M059J (cell line): ENCODE measurements at regions not wholly inside any gene's neighbourhood (a gene's known extent, or its start where the extent isn't known, plus 50 kb on each side); places are given as distances from the start of the nearest gene placed in this dataset.
"Not testable (repeated sequence)": the region's sequence is repeated elsewhere in the genome, so short reads cannot be mapped to it uniquely, and the experiment has no call there.

ENCODE experiments used
- DNase-seq: peaks from one replicate; pipeline ENCODE4 v3.0.0-alpha.2; 2012; ENCODE audit warnings: low read depth

DNA sequence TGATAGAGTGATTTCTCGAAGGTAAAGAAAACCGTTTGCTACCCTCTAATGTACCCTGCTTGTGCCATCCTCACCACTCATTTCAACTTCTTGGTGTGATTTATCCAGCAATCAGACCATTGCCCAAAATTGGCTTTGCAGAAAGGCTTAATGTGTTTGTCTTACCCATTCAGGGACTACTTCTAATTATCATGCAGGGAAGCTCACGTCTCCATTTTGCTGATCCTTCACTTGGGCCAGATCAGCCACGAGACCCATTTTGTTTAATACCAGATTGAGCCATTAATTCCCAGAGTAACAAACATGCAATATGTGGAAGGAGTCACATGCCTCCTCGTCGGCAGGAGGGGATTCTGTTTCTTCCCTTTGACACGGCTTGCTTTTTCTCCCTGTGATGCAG is 51.1 kb upstream of the CRY1 start:
- no peak for DNase-seq

DNA sequence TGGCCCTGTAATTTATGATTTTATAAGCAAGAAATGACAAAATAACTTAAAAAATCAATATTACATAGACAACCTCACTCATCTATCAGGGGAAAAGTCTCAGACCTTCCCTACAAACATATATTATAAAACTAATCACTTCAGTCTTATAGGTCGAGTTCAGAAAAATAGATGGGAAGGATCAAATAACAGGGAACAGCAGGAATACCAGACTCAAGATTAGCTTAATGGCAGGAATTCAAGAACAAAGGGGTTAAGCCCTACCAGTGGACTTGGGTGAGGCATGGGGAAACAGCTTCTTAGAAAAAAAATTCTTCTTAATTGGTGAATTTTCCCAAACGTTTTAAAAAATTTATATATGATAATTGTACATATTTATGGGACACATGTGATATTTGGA is 51.6 kb upstream of the CRY1 start:
- peak; percentile 38 for DNase-seq

DNA sequence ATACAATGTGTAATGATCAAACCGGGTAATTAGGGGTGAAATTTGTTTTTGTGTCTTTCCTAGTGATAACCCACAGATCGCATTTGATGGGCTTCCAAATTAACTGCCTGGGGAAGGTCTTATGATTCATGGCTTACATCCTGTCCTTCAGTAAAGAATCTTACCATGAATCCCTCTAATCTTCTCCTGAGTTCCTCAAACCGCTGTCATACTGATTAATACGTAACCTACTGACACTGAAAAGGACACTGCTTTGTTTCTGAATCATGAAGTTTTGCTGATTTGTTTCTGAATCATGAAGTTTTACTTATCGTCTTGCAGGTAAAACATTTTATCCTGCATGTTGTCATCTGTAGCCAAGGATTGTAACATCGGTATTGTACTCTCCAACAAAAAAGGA is 52.0 kb upstream of the CRY1 start:
- peak; percentile 81 for DNase-seq

DNA sequence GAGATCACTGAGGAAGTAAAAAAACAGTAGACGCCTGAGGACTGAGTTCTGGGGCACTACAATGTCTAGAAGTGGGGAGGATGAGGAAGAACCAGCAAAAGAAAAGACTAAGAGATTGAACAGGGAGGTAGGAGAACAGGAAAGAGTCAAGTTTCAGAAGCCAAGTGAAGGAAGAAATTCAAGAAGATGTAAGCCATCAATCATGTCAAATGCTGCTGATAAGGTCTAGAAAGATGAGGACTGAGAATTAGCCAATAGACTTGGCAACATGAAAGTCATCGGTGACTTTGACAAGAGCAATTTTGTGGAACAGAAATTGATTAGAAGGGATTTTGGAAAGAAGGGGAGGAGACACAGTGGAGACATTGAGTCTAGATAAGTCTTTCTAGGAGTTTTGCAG is 54.8 kb upstream of the CRY1 start:
- no peak for DNase-seq

DNA sequence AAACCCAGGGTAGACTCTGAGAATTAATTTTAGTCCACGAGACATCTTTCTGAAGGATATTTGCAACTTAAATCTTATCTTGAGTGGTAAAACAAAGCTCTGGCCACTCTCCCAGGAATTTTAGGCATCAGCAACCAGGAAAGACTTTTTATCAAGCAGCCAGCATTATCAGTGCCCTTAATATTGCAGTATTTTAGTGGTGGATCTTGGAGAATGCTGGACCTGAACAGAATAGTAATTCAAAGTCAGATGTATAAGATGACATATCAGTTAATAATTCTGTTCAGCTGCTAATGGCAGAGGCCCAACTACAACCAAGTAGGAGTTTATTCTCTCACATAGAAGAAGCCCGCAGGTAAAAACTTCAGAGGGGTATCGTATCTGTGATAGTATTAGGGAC is 59.0 kb upstream of the CRY1 start:
- peak; percentile 29 for DNase-seq

DNA sequence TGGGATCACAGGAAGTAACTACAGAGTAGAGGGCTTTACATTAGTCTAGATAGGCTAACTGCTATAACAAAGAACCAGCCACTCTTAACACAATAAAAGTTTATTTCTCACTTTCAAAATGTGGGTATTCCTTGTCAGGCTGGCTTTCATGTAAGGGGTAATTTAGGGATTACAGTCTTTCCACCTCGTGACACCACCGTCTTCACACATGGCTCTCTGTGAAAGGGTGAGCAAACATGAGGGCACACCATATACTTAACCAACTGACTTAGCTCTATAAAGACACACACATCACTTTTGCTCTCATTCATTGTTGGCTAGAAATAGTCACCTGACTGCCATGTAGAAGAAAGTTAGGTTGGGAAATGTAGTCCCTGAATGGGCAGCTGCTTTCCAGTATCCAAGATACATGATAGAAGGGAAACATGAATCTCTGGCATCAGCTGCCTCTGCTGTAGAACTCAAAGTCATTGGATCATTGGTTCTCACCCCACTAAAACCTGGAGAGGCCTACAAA is 66.1 kb upstream of the CRY1 start:
- no peak for DNase-seq

DNA sequence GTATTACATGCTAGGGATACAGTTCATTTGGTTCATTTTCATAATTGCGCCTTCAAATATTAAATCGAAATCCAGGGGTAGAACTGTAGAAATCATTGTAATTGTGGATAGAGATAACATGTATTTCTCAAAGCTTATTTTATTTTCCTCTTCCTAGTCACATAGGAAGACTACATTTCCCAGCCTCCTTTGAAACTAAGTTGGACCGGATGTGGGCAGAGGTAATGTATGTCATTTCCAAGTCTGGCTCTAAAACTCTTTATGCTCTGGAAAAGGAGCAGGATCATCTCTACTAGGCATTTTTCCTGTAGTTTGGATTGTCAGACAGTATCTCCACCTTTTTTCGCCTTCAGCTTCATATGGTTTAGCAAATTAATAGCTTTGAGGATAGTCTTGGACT is 70.1 kb upstream of the CRY1 start:
- DNase-seq: peak; percentile 5

DNA sequence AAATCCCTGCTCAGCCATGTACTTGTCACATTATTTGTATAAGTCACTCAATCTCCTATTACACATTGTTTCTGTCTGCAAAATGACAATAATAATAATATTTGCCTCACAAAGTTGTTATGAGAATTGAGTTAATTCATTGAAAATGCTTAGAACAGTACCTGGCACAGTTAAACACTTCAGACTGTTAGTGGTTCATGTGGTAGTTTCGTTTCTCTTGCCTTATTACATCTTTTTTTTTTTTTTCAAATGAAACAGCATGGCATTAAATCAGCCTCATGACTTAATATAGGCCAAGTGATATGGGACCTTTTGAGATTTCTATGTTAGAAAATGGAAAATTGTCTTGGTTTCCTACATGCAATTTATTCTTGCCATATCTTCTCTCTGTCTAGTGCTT is 71.0 kb upstream of the CRY1 start:
- DNase-seq: no peak

DNA sequence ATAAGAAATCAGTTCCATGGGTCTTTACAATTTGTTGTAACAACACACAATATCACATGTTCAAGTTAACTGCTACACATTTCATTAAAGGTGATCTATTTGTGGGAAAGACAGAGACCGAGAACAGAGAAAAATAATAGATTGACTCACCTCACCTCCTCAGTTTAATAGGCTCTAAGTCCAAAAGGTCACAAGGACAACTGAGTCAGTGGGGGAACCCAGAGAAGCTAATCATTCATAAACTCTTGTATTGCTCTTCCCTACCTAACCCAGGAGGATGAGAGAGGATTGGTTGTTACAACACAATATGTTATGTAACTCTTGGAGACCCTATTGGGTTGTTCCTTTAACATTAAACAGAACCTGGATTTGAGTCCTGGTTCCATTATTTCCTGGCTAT is 72.2 kb upstream of the CRY1 start:
- no peak for DNase-seq

DNA sequence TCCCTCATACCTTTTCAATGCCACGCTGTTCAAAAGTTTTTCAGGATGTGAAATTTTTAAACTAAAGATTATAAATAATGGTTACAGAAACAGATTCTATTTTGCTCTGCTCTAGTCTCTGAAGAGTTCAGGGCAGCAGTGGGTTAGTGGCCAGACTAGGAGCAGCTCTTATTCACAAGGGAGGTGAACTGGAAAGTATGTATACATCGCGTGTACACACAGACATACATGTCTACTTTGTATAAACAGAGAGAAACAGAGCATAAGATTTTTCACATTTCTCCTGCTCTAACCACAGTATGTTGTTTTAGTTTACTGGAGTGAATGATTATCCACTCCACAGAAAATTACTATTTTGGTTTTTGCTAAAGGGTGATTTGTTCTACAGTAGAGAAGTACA is 74.4 kb upstream of the CRY1 start:
- no peak for DNase-seq

DNA sequence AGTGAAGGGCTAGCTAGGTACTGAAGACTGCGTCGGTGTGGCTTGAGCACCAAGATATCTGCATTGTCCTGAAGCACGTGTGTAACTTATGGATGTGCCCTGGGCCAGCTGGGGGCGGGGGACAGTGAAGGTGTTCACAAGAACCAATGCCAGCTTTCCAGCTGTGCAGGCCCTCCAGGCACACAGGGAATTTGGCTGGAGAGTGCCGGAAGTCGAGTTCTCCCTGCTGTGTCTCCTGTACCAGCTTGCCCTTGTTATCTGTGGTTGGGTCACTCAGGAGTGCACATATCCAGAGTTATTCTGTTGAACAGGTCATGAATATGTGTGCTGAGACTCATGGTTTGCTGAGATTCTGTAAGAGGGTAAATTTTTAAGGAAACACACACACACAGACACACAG is 75.9 kb upstream of the CRY1 start:
- no peak for DNase-seq

DNA sequence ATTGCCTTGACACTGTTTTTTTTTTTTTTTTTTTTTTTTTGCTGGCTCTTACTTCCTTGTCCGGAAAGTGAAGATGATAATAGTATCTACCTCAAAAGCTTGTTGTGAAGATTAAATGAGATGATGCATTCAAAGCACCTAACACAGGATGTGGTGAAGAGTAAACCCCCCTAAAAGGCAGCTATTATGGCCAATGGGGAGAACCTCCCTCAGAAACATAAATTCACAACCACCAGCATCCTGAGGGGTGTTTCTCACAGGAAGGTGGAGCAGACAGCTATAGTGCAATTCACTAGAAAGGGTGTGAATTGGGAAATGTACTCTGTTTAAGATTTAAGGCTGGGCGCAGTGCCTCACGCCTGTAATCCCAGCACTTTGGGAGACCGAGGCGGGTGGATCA is 85.4 kb upstream of the CRY1 start:
- no peak for DNase-seq

DNA sequence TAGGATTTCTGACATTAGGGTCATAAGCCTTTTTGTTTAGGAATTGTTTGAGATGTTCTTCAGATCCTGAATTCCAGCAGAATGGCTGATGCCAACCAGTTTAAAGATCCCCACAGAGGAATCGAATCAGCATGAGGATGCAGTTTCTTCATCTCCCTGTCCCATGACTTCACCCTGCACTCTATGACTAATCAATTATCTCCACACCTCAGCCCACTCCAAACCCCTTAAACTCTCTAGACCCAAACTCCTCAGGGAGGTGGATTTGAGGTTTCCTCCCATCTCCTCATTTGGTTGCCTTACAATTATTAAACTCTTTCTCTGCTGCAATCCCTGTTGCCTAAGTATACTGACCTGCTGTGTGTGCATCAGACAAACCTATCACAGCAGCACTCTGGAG is 86.5 kb upstream of the CRY1 start:
- DNase-seq: peak; percentile 10

DNA sequence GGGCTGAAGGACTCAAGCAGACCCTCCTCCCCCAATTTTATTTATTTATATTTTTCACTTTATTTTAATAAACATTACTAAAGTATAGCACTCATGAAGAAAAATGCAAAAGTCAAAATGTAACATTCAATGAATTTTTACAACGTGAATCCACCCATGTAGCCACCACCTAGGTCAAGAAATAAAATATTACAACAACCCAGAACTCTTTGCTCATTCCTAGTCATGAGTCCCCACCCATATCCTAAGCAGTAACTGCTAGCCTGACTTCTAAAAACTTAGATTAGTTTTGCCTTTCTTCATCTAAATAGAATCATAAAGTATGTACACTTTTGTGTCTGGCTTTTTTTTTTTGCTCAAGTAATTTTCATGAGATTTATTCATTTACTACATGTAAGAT is 86.9 kb upstream of the CRY1 start:
- DNase-seq: no peak

DNA sequence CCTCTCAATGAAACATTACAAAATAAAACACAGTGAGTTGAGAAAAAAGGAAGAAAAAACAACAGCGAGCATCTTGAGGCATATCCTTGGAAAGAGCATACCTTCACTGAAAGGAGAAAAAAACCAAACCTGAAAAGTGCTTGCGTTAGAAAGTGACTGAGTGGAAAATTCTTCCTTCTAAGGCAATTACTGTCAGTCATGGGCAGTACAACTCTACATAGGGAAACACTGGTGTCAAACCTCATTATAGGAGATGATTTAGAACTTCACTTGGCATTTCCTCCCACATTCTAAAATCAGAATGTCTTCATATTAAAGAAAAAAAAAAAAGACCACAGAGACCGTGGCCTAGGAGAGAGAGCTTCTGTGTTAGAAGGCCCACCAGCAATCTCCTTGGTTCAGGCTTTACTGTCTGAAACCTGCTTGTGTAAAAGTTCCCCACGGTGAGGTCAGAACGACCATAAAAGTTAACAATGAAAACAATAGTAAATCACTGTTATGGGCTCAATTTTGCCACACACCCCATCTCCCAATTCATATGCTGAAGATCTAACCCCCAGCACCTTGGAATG is 91.1 kb upstream of the CRY1 start:
- DNase-seq: no peak

DNA sequence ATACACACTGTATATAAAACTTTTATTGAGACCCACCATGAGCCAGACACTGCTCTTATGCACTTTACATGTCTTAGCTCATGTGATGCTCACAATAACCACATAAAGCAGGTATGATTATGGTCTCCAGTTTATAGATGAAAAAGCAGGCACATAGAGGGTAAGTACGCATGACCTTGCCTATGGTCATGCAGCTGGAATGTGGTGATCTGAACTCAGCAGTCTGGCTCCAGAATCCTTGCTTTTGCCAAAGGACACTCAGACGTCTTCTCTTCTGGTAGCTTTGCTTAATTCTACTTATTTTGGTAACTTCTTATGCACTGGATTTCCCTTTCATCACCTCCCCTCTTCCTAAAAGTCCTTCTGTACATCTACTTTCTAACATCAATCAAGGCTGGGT is 103.3 kb upstream of the CRY1 start:
- peak; percentile 43 for DNase-seq

DNA sequence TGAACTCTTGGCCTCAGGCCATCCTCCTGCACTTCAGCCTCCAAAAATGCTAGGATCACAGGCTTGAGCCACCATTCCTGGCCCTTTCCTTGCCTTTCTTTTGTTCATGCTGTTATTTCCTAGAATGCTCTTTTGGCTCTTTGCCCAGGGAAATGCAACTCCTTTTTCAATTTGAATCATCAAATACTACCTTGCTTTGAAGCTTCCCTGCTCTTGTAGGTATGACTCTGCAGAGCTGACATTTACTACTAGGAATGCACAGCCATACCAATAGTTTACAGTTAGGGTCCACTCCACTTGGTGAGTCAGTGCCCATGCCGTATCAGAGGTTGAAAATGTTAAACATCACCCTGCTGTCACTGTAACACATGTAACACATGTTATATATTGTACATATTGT is 107.0 kb upstream of the CRY1 start:
- peak; percentile 87 for DNase-seq

DNA sequence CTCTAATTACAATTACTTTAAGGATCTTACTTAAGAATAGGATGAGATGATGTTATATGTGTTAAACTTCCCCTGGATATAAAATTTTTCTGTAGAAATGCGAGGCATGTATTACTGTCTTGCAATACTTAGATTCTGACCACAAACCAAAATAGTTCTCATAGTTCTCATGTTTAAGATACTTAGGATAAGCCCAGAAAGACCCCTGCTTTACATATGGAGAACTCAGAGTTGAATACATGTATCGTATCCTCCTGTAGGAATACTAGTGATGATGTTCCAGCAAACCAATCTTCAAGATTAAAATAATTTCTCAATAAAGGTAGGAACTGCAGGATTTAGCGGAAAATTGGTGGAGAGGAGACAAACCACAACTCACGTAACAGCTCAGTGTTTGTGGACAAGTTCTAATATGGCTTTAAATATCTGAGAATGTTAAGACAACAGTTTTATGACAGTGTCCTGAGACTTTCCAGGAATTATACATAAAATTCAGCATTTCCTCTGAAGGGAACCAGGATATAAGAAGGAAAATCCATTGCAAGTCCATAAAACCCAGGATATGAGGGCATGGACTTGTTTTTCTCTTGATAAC is 114.7 kb upstream of the CRY1 start:
- DNase-seq: peak; percentile 25

DNA sequence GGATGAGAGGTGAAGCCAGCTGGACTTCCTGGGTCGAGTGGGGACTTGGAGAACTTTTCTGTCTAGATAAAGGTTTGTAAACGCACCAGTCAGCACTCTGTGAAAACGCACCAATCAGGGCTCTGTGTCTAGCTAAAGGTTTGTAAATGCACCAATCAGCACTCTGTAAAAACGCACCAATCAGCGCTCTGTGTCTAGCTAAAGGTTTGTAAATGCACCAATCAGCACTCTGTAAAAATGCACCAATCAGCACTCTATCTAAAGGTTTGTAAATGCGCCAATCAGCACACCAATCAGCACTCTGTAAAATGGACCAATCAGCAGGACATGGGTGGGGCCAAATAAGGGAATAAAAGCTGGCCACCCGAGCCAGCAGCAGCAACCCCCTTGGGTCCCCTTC is 116.4 kb upstream of the CRY1 start:
- not testable (repeated sequence) for DNase-seq

DNA sequence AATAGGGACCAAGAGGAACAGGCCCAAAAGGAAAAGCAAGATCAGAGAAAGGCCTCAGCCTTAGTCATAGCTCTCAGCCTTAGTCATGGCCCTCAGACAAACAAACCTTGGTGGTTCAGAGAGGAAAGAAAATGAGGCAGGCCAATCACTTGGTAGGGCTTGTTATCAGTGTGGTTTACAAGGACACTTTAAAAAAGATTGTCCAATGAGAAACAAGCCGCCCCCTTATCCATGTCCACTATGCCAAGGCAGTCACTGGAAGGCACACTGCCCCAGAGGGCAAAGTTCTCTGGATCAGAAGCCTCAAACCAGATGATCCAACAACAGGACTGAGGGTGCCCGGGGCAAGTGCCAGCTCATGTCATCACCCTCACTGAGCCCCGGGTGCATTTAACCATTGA is 121.0 kb upstream of the CRY1 start:
- DNase-seq: peak; percentile 92

DNA sequence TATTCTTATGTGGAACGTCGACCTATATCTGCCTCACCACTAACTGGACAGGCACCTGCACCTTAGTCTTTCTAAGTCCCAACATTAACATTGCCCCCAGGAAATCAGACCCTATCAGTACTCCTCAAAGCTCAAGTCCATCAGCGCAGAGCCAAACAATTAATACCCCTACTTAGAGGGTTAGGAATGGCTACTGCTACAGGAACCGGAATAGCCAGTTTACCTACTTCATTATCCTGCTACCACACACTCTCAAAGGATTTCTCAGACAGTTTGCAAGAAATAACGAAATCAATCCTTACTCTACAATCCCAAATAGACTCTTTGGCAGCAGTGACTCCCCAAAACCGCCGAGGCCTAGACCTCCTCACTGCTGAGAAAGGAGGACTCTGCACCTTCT is 123.1 kb upstream of the CRY1 start:
- DNase-seq: not testable (repeated sequence)

DNA sequence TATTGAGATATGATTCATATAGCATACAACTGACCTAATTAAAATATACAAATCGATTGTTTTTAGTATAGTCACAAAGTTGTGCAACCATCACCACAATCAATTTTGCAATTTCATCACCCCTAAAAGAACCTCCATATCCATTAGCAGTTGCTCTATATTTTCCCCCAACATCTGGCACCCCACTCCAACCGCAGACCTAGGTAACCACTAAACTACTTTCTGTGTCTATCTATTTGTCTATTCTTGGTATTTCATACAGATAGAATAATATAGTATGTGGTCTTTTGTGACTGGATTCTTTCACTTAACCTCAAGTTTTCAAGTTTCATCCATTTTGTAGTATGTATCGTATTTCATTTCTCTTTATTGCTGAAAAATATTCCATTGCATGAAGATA is 126.0 kb upstream of the CRY1 start:
- no peak for DNase-seq

DNA sequence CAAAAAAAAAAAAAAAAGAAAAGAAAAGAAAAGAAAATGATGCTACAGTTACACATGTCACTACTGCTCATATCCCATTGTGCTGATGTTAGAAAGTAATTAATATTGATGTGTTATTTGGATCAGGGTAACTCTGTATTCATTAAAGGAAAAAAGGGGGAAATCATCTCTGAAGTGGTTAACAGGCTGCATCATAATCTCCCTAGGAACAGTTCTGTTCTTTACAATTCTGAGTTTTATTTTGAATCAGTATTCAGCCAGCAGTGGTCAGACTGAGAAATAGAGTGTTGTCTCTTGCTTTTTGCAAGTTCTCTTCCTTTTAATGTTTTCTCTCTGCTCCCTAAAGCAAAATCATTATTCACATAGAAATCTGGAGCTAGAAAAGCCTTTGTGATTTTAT is 128.6 kb upstream of the CRY1 start:
- no peak for DNase-seq

DNA sequence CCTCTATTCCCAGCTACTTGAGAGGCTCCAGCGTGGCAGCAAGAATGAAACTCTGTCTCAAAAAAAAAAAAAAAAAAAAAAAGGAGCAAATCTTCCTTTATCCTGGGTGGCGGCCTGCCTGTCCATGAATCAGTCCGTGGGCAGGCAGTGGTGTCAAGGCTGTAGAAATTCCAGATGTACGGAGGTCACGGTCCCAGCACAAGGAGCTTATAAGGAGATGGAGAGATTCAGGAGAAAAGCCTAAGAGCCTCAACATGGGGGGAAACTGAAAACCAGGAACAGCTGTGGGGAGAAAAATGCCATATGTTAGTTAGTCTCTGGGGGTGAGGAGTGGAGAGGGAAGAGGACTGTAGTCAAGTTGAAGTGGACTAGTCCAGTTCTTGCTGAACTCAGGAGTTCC is 130.5 kb upstream of the CRY1 start:
- no peak for DNase-seq
